GM23338 (cell line): ENCODE measurements at regions not wholly inside any gene's neighbourhood (a gene's known extent, or its start where the extent isn't known, plus 50 kb on each side); places are given as distances from the start of the nearest gene placed in this dataset.

Experiments
- ATAC-seq: fragments of 200-7000 bp; cut with Tn5 transposase; 3 replicates; pipeline ENCODE4 v1.9.1; 2020
- DNase-seq: peaks from one replicate; pipeline ENCODE4 v3.0.0-alpha.2; 2015; ENCODE audit warnings: low spot score
- H2AFZ ChIP-seq: fragments of 200-600 bp; sonication (generic); 2 replicates; pipeline ENCODE4 v1.8.0; 2016; ENCODE audit warnings: antibody characterized with exemption, mild to moderate bottlenecking, moderate library complexity
- H3F3A ChIP-seq: fragments of 200-600 bp; sonication (generic); replicated peaks from 2 replicates; pipeline ENCODE4 v1.8.0; 2017; ENCODE audit warnings: antibody characterized with exemption, mixed run types, low read depth
- H3K27ac ChIP-seq: fragments of 200-600 bp; sonication (generic); 2 replicates; pipeline ENCODE4 v1.6.1; 2016; ENCODE audit warnings: low read depth
- H3K27me3 ChIP-seq: fragments of 200-600 bp; sonication (generic); 2 replicates; pipeline ENCODE4 v1.8.0; 2016; ENCODE audit warnings: mild to moderate bottlenecking, mixed run types, moderate library complexity; ENCODE audit not compliant: insufficient read depth
- H3K36me3 ChIP-seq: fragments of 200-600 bp; sonication (generic); 2 replicates; pipeline ENCODE4 v1.8.0; 2016; ENCODE audit warnings: mild to moderate bottlenecking; ENCODE audit not compliant: insufficient read depth
- H3K4me1 ChIP-seq: fragments of 200-600 bp; sonication (generic); 2 replicates; pipeline ENCODE4 v1.8.0; 2016; ENCODE audit warnings: mild to moderate bottlenecking, moderate library complexity; ENCODE audit not compliant: insufficient read depth
- H3K4me2 ChIP-seq: fragments of 200-600 bp; sonication (generic); 2 replicates; pipeline ENCODE4 v1.7.1; 2017; ENCODE audit warnings: mixed run types
- H3K4me3 ChIP-seq: fragments of 200-600 bp; sonication (generic); 2 replicates; pipeline ENCODE4 v1.6.1; 2016; ENCODE audit warnings: mixed run types
- H3K79me2 ChIP-seq: fragments of 200-600 bp; sonication (generic); replicated peaks from 2 replicates; pipeline ENCODE4 v1.8.0; 2017; ENCODE audit warnings: mild to moderate bottlenecking; ENCODE audit not compliant: insufficient read depth
- H3K9me2 ChIP-seq: fragments of 200-600 bp; sonication (generic); 2 replicates; pipeline ENCODE4 v1.8.0; 2017; ENCODE audit not compliant: insufficient read depth
- H4K20me1 ChIP-seq: fragments of 200-600 bp; sonication (generic); replicated peaks from 2 replicates; pipeline ENCODE4 v1.8.0; 2017; ENCODE audit warnings: mild to moderate bottlenecking; ENCODE audit not compliant: insufficient read depth
- H3K27ac Mint-ChIP-seq: 2 replicates; pipeline ENCODE4 v1.8.0; 2020; ENCODE audit warnings: inconsistent platforms, mild to moderate bottlenecking, moderate library complexity, mixed read lengths
- H3K27me3 Mint-ChIP-seq: 3 replicates; pipeline ENCODE4 v1.8.0; 2022; ENCODE audit warnings: low read depth, mild to moderate bottlenecking, moderate library complexity, mixed read lengths, inconsistent platforms; ENCODE audit not compliant: insufficient read depth, poor library complexity
- H3K36me3 Mint-ChIP-seq: 3 replicates; pipeline ENCODE4 v1.8.0; 2021; ENCODE audit warnings: low read depth, mild to moderate bottlenecking, inconsistent platforms, moderate library complexity, mixed read lengths
- H3K4me1 Mint-ChIP-seq: 3 replicates; pipeline ENCODE4 v1.8.0; 2020; ENCODE audit warnings: mild to moderate bottlenecking, inconsistent platforms, mixed read lengths
- H3K4me3 Mint-ChIP-seq: 3 replicates; pipeline ENCODE4 v1.8.0; 2021; ENCODE audit warnings: moderate library complexity, mild to moderate bottlenecking, inconsistent platforms, mixed read lengths
- H3K9me3 Mint-ChIP-seq: 3 replicates; pipeline ENCODE4 v1.8.0; 2020; ENCODE audit warnings: moderate library complexity, mild to moderate bottlenecking, inconsistent platforms, mixed read lengths
- CREB1 ChIP-seq: fragments of 250-450 bp; sonication (Bioruptor Pico); IDR thresholded peaks from 2 replicates; pipeline ENCODE4 v1.5.0; 2020; ENCODE audit warnings: low read depth, mild to moderate bottlenecking, moderate library complexity
- ETS1 ChIP-seq: IDR thresholded peaks from 2 replicates; pipeline ENCODE4 v1.6.1; 2016; ENCODE audit warnings: antibody characterized with exemption
- EZH2 ChIP-seq: fragments of 200-600 bp; sonication (generic); IDR thresholded peaks from one replicate; pipeline ENCODE4 v1.8.0; 2017; ENCODE audit warnings: antibody characterized with exemption, mild to moderate bottlenecking, low read depth; ENCODE audit not compliant: unreplicated experiment
- EZH2phosphoT487 ChIP-seq: fragments of 200-600 bp; sonication (generic); IDR thresholded peaks from one replicate; pipeline ENCODE4 v1.8.1; 2018; ENCODE audit warnings: antibody characterized with exemption; ENCODE audit not compliant: unreplicated experiment
- JUNB ChIP-seq: IDR thresholded peaks from one replicate; pipeline ENCODE4 v1.6.1; 2016; ENCODE audit warnings: antibody characterized with exemption; ENCODE audit not compliant: unreplicated experiment
- NANOG ChIP-seq: IDR thresholded peaks from 2 replicates; pipeline ENCODE4 v1.6.1; 2016; ENCODE audit warnings: antibody characterized with exemption, borderline replicate concordance
- POLR2AphosphoS5 ChIP-seq: IDR thresholded peaks from 2 replicates; pipeline ENCODE4 v1.6.1; 2016; ENCODE audit warnings: antibody characterized with exemption, low read depth
- STAT1 ChIP-seq: IDR thresholded peaks from one replicate; pipeline ENCODE4 v1.6.1; 2016; ENCODE audit warnings: antibody characterized with exemption; ENCODE audit not compliant: unreplicated experiment
- ZNF114 ChIP-seq: fragments of 250-450 bp; sonication (Bioruptor Pico); IDR thresholded peaks from 2 replicates; pipeline ENCODE4 v1.5.0; 2020; ENCODE audit warnings: mild to moderate bottlenecking, moderate library complexity
- ZNF331 ChIP-seq: fragments of 250-450 bp; sonication (Bioruptor Pico); IDR thresholded peaks from 2 replicates; pipeline ENCODE4 v1.5.0; 2020; ENCODE audit warnings: low read depth, mild to moderate bottlenecking, moderate library complexity
- TF ChIP-seq, protein P1 (sequence below), 2 experiments: fragments of 200-600 bp in 1 of 2; sonication (generic) in 1 of 2; conservative IDR thresholded peaks; 2 replicates each; pipeline versions ENCODE4 v1.5.1 to v1.6.1; 2016 to 2017; ENCODE audit warnings: antibody characterized with exemption in 2 of 2, low read depth in 2 of 2, mild to moderate bottlenecking in 2 of 2, moderate library complexity in 1 of 2
- TF ChIP-seq, protein P2 (sequence below): fragments of 250-450 bp; sonication (Bioruptor Pico); IDR thresholded peaks from 2 replicates; pipeline ENCODE4 v1.5.0; 2020; ENCODE audit warnings: mild to moderate bottlenecking, moderate library complexity
- TF ChIP-seq, protein P3 (sequence below): IDR thresholded peaks from one replicate; pipeline ENCODE4 v1.6.1; 2018; ENCODE audit warnings: antibody characterized with exemption; ENCODE audit not compliant: unreplicated experiment

- H3K27me3 ChIP-seq, result no peaks in the 10 kb centered on the region
- H3K4me1 Mint-ChIP-seq, result peaks cover 7% of the 10 kb centered on the region
- no peak for DNase-seq
These were observed 202.6 kb upstream of the RASSF8 start for GRCh38 chr12:25755971-25756260.

More at GRCh38 chr12:25755971-25756260, 202.6 kb upstream of the RASSF8 start:
- H3K27ac ChIP-seq, result no peak overlapping the region
- H3K4me3 ChIP-seq, result no peak overlapping the region
- H3K9me3 Mint-ChIP-seq, result no peaks in the 10 kb centered on the region
- H3K4me1 ChIP-seq, result no peaks in the 10 kb centered on the region
- no peak overlapping the region for H3K4me3 Mint-ChIP-seq
- H3K4me2 ChIP-seq, result no peak overlapping the region
- no peaks in the 10 kb centered on the region for H3K9me2 ChIP-seq
- H3F3A ChIP-seq, result no peaks in the 10 kb centered on the region
- H2AFZ ChIP-seq, result no peak overlapping the region
- H3K27me3 Mint-ChIP-seq, result no peaks in the 10 kb centered on the region
- H3K79me2 ChIP-seq, result no peaks in the 10 kb centered on the region
- H4K20me1 ChIP-seq, result no peaks in the 10 kb centered on the region
- H3K36me3 Mint-ChIP-seq, result no peaks in the 10 kb centered on the region
- no peaks in the 10 kb centered on the region for H3K36me3 ChIP-seq
- TF ChIP-seq, protein P1, sequence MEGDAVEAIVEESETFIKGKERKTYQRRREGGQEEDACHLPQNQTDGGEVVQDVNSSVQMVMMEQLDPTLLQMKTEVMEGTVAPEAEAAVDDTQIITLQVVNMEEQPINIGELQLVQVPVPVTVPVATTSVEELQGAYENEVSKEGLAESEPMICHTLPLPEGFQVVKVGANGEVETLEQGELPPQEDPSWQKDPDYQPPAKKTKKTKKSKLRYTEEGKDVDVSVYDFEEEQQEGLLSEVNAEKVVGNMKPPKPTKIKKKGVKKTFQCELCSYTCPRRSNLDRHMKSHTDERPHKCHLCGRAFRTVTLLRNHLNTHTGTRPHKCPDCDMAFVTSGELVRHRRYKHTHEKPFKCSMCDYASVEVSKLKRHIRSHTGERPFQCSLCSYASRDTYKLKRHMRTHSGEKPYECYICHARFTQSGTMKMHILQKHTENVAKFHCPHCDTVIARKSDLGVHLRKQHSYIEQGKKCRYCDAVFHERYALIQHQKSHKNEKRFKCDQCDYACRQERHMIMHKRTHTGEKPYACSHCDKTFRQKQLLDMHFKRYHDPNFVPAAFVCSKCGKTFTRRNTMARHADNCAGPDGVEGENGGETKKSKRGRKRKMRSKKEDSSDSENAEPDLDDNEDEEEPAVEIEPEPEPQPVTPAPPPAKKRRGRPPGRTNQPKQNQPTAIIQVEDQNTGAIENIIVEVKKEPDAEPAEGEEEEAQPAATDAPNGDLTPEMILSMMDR (conservative IDR thresholded peaks at IDR 0.05; ENCODE audit: low read depth in 2 of 2), result no peak
- no peak for TF ChIP-seq ZNF331
- TF ChIP-seq, protein P2, sequence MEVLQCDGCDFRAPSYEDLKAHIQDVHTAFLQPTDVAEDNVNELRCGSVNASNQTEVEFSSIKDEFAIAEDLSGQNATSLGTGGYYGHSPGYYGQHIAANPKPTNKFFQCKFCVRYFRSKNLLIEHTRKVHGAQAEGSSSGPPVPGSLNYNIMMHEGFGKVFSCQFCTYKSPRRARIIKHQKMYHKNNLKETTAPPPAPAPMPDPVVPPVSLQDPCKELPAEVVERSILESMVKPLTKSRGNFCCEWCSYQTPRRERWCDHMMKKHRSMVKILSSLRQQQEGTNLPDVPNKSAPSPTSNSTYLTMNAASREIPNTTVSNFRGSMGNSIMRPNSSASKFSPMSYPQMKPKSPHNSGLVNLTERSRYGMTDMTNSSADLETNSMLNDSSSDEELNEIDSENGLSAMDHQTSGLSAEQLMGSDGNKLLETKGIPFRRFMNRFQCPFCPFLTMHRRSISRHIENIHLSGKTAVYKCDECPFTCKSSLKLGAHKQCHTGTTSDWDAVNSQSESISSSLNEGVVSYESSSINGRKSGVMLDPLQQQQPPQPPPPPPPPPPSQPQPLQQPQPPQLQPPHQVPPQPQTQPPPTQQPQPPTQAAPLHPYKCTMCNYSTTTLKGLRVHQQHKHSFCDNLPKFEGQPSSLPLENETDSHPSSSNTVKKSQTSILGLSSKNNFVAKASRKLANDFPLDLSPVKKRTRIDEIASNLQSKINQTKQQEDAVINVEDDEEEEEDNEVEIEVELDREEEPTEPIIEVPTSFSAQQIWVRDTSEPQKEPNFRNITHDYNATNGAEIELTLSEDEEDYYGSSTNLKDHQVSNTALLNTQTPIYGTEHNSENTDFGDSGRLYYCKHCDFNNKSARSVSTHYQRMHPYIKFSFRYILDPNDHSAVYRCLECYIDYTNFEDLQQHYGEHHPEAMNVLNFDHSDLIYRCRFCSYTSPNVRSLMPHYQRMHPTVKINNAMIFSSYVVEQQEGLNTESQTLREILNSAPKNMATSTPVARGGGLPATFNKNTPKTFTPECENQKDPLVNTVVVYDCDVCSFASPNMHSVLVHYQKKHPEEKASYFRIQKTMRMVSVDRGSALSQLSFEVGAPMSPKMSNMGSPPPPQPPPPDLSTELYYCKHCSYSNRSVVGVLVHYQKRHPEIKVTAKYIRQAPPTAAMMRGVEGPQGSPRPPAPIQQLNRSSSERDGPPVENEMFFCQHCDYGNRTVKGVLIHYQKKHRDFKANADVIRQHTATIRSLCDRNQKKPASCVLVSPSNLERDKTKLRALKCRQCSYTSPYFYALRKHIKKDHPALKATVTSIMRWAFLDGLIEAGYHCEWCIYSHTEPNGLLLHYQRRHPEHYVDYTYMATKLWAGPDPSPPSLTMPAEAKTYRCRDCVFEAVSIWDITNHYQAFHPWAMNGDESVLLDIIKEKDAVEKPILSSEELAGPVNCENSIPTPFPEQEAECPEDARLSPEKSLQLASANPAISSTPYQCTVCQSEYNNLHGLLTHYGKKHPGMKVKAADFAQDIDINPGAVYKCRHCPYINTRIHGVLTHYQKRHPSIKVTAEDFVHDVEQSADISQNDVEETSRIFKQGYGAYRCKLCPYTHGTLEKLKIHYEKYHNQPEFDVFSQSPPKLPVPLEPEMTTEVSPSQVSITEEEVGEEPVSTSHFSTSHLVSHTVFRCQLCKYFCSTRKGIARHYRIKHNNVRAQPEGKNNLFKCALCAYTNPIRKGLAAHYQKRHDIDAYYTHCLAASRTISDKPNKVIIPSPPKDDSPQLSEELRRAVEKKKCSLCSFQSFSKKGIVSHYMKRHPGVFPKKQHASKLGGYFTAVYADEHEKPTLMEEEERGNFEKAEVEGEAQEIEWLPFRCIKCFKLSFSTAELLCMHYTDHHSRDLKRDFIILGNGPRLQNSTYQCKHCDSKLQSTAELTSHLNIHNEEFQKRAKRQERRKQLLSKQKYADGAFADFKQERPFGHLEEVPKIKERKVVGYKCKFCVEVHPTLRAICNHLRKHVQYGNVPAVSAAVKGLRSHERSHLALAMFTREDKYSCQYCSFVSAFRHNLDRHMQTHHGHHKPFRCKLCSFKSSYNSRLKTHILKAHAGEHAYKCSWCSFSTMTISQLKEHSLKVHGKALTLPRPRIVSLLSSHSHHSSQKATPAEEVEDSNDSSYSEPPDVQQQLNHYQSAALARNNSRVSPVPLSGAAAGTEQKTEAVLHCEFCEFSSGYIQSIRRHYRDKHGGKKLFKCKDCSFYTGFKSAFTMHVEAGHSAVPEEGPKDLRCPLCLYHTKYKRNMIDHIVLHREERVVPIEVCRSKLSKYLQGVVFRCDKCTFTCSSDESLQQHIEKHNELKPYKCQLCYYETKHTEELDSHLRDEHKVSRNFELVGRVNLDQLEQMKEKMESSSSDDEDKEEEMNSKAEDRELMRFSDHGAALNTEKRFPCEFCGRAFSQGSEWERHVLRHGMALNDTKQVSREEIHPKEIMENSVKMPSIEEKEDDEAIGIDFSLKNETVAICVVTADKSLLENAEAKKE (CRISPR knock-in tag), result no peak
- no peak for TF ChIP-seq POLR2AphosphoS5
- no peak for TF ChIP-seq ZNF114 (CRISPR knock-in tag)
- TF ChIP-seq, protein P3, sequence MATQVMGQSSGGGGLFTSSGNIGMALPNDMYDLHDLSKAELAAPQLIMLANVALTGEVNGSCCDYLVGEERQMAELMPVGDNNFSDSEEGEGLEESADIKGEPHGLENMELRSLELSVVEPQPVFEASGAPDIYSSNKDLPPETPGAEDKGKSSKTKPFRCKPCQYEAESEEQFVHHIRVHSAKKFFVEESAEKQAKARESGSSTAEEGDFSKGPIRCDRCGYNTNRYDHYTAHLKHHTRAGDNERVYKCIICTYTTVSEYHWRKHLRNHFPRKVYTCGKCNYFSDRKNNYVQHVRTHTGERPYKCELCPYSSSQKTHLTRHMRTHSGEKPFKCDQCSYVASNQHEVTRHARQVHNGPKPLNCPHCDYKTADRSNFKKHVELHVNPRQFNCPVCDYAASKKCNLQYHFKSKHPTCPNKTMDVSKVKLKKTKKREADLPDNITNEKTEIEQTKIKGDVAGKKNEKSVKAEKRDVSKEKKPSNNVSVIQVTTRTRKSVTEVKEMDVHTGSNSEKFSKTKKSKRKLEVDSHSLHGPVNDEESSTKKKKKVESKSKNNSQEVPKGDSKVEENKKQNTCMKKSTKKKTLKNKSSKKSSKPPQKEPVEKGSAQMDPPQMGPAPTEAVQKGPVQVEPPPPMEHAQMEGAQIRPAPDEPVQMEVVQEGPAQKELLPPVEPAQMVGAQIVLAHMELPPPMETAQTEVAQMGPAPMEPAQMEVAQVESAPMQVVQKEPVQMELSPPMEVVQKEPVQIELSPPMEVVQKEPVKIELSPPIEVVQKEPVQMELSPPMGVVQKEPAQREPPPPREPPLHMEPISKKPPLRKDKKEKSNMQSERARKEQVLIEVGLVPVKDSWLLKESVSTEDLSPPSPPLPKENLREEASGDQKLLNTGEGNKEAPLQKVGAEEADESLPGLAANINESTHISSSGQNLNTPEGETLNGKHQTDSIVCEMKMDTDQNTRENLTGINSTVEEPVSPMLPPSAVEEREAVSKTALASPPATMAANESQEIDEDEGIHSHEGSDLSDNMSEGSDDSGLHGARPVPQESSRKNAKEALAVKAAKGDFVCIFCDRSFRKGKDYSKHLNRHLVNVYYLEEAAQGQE, result no peak
- no peak for TF ChIP-seq JUNB
- TF ChIP-seq NANOG, result no peak
- no peak for TF ChIP-seq EZH2phosphoT487
- TF ChIP-seq ETS1, result no peak
- TF ChIP-seq EZH2, result no peak
- no peak for TF ChIP-seq STAT1
- TF ChIP-seq CREB1 (CRISPR knock-in tag), result no peak
- no peak for ATAC-seq
- no peak overlapping the region for H3K27ac Mint-ChIP-seq
